Ramos (cell line): ENCODE measurements at regions not wholly inside any gene's neighbourhood (a gene's known extent, or its start where the extent isn't known, plus 50 kb on each side); places are given as distances from the start of the nearest gene placed in this dataset.
"Not testable (repeated sequence)": the region's sequence is repeated elsewhere in the genome, so short reads cannot be mapped to it uniquely, and the experiment has no call there.

ENCODE experiments used
- in situ Hi-C: fragments of 300-500 bp; cut with MboI; formaldehyde crosslinking; loops from one replicate; pipeline ENCODE4 v1.14.3; 2022; ENCODE audit warnings: low sequenced_read_pairs; ENCODE audit not compliant: unreplicated experiment

GRCh38 chr13:34696296-34696695 is 245.8 kb upstream of the NBEA start:
- in situ Hi-C loops: no loop called here

- in situ Hi-C loops: no loop called here
Measured at GRCh38 chr13:34696741-34697140, 245.3 kb upstream of the NBEA start.

DNA sequence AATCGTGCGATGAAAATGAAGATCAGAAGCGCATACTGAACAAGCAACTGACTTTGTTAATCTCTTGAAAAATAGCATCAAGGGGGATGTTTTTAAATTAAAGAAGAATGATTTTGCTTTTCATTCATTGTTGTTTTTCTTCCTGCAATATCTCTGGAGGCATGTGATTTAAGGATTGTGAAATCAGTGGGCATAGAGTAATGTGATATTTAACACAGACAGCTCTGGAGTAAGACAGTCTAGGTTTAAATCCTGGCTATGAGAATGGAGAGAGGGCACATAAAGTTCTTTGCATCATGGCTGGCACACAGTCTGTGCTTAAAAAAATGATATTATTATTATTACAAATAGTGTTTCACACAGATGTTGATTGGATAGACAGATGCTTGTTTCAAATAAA is 243.1 kb upstream of the NBEA start:
- in situ Hi-C loops: no loop called here

- in situ Hi-C loops: no loop called here
Measured at GRCh38 chr13:34700155-34700554, 241.9 kb upstream of the NBEA start.

GRCh38 chr13:34701919-34702318 is 240.2 kb upstream of the NBEA start:
- in situ Hi-C loops: no loop called here

DNA sequence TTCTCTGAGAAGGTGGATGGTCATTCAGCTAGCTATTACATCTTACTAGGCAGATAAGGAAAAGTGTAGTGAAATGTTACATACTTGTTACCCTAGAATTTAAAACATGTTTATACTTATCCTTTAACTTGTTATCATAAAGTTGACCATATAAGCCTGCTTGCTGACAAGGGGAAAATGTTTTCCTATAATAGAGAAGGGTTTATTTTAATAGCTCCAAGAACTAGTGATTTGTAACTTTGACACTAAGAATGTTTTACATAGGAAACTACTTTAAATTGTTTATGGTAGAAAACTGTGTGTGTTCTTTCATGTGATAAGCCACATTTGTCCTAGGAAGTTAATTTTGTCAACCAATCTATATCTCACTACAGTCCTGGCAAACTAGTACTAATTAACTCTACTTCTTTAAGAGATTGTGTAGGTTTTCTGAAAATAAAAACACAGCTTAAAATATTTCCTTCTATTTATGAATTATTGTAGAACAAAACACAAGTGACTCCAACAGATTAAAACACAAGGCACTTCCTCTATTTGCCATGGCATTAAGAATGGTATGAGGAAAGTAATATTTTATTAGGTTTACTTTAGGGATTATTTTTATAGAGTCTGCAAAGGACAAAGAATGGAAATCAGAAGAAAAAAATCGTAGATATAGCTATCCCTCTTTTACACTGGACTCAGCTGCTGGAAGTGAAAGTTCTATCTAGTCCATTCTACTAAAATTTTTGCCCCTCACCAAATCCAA is 233.3 kb upstream of the NBEA start:
- in situ Hi-C loops: no loop called here

GRCh38 chr13:34719060-34719875 is 222.8 kb upstream of the NBEA start:
- in situ Hi-C loops: no loop called here

GRCh38 chr13:34720618-34721017 is 221.5 kb upstream of the NBEA start:
- in situ Hi-C loops: no loop called here

DNA sequence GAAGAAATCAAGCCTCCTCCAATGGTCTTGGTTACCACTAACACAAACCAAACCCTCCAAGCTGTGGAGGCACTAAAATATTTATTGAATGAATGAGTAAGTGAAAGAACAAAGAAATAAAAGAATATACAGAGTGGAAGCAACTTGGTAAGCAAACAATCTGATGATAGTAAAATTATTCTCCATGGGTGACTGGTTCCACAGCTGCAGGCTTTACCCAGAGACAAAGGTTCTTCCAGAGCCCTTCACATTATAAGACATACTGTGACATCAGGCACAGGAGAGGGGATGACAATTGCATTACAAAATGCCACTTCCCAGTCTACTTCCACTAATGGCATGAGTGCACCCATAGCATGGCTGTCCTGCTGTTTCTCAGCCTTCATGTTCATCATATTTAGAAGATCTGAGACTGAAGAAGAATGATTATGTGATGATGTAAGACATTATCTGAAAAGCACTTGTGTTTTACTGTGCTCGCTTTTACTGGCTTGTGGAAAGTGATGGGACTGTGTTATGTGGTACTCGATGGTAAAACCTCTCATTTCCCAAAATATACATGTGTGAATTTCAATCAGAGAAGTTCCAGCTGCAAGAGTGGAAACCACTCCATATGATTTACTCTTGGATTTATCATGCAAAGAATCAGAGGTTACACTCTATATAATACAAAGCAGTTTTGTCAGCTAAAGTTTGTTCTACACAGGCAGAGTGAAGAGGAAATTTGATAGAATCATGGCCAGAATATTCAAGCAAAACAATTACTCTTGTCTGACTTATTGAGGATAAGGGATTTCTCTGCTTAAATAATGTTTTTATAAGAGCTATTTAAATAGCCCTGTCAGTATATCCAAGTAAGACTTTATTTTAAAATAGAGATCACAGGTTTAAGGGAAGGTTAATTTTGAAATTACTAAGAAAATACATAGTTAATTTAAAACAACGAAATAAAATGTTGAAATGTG is 220.2 kb upstream of the NBEA start:
- in situ Hi-C loops: no loop called here

DNA sequence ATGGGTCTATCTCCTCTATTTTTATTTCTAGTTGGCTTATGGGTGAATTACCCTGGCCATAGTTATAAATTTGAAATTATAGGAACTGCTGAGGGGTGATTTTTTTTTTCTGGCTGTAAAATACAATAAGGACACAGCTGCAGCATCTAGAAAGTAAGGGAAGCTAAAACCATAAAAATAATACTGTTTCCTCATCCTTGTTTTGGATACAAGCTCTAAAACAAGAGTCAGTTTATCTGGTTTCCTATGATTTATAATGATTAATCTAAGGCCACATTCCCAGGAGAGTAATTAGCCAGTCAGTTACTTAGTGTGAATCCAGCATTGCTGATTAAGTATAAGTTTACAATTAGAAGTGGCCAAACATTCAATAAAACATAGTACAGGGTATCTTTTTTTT is 219.1 kb upstream of the NBEA start:
- in situ Hi-C loops: no loop called here

DNA sequence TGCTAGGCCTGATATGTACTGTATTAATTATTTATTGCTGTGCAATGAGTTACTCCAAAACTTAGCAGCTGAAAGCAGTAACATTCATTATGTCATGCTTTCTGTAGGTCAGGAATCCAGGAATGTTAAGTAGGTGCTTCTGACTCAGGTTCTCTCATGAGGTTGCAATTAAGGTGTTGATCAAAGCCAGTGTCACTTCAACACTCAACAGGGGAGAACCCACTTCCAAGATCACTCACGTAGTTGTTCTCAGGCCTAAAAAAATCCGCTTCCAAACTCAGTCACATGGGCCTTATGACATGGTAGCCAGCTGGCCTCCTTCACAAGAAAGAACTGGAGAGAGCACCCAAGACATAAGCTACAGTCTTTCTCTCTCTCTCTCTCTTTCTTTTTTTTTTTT is 211.1 kb upstream of the NBEA start:
- in situ Hi-C loops: no loop called here

DNA sequence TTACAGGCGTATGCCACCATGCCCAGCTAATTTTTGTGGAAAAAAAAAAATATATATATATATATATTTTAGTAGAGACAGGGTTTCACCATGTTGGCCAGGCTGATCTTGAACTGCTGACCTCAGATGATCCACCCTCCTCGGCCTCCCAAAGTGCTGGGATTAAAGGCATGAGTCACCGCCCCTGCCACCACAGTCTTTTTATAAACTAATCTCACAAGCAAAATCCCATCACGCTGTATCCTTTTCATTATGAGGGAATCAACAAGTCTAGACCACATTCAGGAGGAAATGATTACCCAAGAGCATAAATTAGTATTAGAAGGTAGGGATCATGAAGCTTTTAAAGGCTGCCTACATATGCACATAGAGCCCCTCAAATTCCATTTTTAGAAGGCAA is 210.6 kb upstream of the NBEA start:
- in situ Hi-C loops: no loop called here

GRCh38 chr13:34733721-34734120 is 208.3 kb upstream of the NBEA start:
- in situ Hi-C loops: no loop called here

GRCh38 chr13:34734932-34735331 is 207.1 kb upstream of the NBEA start:
- in situ Hi-C loops: no loop called here

GRCh38 chr13:34738254-34738992 is 203.6 kb upstream of the NBEA start:
- in situ Hi-C loops: no loop called here

DNA sequence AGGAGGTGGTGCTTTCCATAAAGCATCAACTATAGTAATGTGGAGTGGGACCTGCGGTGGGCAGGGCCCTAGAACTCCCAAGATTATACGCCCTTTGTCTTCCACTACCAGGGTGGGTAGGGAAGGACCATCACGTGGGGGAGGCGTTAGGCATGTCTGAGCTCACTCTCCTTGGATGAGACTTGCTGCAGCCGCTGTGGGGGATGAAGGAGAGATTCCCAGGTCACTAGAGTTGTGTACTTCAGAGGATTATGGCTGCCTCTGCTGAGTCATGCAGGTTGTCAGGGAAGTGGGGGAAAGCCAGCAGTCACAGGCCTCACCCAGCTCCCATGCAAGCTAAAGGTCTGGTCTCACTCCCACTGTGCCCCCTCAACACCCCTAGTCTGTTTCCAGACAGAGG is 195.0 kb upstream of the NBEA start:
- in situ Hi-C loops: not testable (repeated sequence)

- in situ Hi-C loops: no loop called here
Measured at GRCh38 chr13:34747507-34747906, 194.6 kb upstream of the NBEA start.

- in situ Hi-C loops: no loop called here
Measured at GRCh38 chr13:34748073-34748472, 194.0 kb upstream of the NBEA start.

GRCh38 chr13:34748596-34748995 is 193.5 kb upstream of the NBEA start:
- in situ Hi-C loops: no loop called here

GRCh38 chr13:34749046-34749445 is 193.0 kb upstream of the NBEA start:
- in situ Hi-C loops: no loop called here
